HG03159 (cell line): ENCODE measurements at regions not wholly inside any gene's neighbourhood (a gene's known extent, or its start where the extent isn't known, plus 50 kb on each side); places are given as distances from the start of the nearest gene placed in this dataset.

Experiments
- ATAC-seq: cut with Tn5 transposase; IDR thresholded peaks from one replicate; pipeline ENCODE4 v1.9.1; 2021; ENCODE audit warnings: mild to moderate bottlenecking, moderate library complexity; ENCODE audit not compliant: unreplicated experiment

DNA sequence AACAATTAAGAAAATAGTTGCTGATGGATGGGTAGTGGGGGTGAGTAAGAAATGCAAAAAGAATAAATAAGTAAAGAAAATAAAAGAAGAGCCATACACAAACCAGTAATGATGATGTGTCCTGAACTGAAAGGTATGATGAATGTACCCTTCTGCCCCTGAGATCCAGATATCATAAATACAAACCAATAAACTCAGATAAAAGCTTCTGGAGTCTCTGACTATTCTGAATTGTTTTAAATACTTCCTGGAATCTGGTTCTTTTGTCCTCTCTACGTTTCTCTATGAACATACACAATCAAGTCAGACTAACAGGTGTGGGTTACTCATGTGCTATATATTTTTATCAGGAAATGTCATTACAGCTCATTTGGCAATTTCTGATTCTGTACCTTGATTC is 153.4 kb downstream of the PPP1R2C start:
- no peak for ATAC-seq

DNA sequence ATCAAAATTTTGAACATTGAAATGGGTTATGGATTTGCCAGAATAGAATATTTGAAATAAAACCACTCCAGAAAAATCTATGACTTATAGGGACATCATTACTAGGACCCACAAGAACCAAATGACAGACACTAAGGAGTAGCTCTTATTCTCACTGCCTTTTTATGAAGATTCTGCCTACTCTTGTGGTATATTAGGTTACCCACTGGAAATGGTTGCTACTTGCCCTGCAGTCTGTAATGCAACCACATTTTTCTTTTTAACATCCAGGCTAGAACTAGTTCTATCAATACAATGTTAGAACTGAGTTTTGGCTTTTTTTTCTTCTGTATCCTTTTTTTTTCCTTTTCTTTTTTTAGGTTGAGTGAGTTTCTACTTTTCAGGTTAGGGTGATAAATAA is 158.9 kb downstream of the PPP1R2C start:
- ATAC-seq = no peak

DNA sequence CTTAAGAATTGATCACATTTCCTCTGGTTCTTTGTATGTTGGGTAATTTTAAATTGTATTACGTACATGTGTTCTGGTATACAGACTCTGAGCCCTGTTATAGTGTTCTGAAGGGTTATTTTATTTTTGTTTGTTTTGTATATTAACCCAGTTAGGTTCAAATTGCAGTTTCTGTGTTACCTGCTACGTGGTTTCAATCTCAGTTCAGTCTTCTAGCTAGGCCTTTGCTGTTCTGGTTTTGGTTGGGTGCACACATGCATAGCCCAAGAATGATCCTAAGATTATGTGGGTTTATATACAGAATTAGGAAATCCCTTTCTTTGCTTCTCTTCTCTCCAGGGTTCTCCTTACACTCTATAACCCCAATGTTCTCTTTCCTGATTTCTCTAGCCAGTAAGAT is 161.0 kb downstream of the PPP1R2C start:
- ATAC-seq = no peak

DNA sequence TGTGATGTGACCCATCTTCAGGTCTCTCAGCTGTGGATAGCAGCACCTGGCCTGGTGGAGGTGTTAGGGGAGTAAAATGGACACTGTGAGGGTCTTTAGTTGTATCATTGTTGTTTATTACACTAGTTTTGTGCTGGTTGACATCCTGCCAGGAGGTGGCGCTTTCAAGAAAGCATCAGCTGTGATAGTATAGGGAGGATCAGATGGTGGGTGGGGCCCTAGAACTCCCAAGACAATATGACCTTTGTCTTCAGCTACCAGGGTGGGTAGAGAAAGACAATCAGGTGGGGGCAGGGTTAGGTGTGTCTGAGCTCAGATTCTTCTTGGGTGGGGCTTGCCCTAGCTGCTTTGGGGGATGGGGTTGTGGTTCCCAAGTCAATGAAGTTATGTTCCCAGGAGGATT is 162.8 kb downstream of the PPP1R2C start:
- no peak for ATAC-seq

DNA sequence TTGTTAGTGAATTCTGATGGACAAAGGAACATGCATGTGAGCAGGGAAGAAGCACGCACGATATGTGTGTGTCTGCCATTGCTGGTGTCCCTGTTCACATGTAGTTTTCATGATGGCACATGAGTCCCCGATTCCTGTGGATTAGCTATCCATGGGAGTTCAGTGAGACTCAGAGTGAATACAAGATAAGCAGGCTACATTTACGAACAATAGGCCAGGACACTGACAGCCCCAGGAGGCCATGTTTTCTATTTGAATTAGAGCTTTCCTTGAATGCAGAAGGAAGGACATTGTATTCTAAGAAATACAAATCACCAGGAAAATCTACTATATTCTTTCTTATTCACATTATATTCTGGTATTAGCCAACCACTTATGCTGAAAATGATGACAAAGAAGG is 171.4 kb downstream of the PPP1R2C start:
- no peak for ATAC-seq

DNA sequence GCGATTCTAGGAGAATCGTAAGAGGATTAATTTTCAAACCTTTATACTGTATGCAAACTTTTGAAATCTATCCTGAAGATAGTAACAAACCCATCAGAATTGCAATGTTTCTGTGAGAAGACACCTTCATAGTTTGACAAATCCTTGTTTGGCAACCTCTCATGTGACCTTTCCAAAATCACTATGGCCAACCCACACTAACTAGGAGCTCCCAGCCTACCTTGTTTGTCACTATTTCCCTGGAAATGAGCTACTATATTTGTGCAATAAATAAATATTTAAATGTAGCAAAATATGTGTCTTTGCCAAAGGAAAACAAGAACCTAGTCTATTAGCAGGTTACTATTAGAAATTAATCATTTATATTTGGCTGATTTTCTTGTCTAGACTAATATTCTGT is 173.7 kb downstream of the PPP1R2C start:
- ATAC-seq = no peak

DNA sequence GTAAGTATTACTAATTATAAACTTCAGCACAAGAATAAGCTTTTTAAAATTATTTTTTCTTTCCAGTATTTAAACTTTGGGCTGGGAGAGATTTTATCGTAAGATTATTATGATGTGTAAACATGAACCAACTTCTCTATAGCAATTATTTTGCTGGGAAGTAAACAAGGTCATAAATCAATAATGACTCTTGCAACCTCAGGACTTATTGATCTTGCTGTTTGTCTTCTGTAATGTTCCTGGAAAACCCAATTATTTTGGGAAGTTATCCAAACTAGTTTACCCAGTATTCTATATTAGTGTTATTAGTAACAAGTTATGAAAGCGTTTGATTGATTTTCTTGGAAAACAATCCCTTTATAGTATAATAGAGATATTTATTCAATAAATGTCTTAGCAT is 174.9 kb downstream of the PPP1R2C start:
- no peak for ATAC-seq

DNA sequence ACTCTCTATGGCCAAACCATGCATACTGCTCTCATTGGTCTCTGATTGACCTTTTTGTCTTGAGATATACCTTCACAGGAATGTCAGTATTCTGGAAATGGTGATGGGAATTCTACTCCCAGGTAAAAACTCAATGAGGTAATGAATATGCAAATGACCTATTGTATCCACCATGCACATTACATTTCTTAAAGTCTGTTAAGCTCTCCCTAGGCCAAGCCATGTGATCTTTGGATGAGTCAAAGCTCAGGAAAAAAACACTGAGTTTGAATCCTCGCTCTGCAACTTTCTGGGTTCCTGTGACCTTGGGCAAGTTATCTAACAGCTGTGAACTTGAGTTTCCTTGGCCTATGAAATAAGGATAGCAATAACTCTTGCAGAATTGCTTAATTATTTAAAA is 175.4 kb downstream of the PPP1R2C start:
- no peak for ATAC-seq

DNA sequence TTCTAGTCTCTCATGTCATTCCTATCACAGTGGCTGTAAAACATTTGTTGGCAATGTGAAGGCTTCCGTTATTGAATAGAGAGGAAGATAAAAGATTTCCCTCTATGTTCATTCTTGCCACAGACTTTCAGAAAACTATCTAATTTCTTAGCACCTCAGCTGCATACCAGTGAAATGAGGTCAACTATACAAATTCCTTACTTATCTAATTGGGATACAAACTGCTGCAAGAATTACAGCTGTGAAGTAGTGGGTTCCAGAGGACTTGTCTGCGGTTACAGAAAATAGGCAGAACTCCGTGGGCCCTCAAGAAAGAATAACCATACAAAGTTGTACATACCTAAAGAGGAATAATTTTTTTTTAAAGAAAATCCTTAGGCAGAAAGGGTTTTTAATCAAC is 175.8 kb downstream of the PPP1R2C start:
- no peak for ATAC-seq

DNA sequence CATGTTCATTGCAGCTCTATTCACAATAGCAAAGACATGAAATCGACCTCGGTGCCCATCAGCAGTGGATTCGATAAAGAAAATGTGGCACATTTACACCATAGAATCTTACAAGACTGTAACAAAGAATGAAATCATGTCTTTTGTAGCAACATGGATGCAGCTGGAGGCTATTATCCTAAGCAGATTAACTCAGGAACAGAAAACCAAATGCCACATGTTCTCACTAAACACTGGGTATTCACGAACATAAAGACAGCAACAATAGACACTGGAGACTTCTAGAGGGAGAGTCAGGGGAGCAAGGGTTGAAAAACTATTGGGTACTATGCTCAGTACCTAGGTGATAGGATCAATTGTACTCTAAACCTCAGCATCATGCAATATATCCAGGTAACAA is 180.5 kb downstream of the PPP1R2C start:
- ATAC-seq = no peak

DNA sequence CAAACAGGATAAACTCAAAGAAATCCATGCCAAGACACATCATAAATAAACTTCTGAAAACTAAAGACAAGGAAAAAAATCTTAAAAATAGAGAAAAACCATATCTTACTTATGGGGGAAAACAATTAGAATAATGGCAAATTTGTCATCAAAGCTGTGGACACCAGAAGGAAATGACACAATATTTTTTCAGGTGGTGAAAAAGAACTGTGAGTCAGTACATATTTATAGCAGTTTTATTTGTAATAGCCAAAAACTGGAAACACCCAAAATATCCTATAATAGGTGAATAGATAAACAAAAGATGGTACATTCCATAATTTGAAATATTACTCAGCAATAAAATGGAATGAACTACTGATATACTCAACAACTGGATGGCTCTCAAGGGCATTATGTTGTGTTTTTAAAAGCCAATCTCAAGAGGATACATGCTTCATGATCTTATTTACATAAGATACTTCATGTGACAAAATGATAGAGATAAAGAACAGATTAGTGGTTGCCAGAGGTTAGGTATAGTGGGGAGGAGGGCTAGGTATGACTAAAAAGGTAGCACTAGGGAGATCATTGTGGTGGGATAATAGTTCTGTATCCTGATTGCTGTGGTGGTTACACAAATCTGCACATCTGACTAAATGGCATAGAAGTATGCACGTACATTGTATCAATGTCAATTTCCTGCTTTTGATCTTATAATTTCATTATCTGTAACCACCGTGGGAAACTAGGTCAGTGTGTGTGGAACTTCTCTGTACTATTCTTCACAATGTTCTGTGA is 191.9 kb downstream of the PPP1R2C start:
- no peak for ATAC-seq

DNA sequence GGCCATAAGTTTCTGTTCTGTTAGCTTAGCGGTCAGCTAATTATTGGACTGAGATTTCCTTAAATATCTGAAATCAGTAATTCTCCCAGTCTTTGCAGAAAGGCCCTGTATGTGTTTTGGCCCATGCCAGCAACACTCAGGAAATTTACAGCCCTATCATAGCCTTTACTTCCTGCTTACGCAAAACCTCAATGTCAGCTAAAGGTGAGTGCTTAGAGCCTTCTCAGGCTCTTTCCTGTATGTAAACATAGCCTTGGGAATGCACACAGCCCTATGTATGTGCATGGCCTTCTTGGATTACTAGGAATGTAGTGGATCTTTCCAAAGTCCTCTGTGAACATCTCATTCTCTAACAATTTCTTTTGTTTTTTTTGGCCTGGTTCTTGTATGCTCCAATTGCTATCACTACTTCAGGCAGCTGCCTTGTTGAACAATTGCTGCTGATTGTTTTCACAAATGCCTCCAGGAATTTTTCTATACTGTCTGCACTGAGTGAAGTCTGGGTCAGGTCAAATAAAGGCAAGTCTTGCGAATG is 200.0 kb downstream of the PPP1R2C start:
- ATAC-seq = no peak

DNA sequence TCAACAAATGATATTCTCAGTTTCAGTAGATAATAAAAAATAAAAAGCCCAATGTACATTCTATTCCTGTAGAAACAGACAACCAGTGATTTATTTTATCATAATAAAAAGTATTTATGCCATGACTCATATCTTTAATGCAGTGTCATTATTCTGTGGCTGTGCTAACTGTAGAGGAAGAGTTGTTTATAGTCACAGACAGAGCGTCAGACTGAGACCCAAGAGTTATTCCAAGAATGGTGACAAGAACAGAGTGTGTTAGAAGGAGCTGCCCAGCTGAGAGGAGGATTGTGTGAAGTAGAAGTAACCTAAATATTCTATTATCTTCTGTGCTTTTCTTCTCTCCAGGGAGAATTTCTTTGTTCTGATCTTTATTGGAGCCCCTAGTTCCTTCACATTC is 210.7 kb downstream of the PPP1R2C start:
- no peak for ATAC-seq

DNA sequence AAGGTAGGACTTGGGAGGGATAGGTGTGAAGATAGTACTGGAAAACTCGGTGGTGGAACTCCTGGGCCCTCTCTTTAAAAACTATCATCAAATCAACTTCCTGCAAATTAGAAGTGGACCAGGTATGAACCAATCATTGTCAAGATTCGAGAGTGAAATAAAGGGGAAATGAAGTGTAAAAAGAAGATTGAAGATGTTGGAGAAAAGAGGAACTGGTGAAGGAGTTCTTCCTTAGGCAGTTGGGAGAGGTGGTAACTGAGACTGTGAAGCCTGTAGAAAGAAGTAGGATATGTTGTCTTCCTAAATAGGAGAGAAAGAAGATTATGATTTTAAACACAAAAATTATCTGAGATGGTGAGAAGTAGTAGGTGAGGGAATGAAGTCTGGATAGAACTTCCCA is 212.2 kb downstream of the PPP1R2C start:
- ATAC-seq = no peak

DNA sequence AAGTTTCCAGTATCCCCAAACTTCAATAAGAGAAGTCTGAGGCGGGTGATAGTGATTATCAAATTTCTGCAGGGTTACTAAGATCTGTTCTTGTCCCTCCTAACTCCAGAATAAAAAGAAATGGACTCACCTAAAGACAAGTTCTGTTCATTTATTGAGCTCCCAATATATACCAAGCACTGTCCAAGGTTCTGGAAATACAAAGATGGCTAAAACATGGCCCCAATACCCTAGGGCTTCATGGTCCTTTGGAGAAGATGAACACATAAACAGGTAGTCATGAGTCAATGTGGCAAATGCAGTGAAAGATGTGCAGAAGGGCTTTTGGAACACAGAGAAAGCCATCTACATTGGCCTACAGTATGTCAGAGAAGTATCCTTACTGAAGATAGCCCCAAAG is 231.2 kb downstream of the PPP1R2C start:
- no peak for ATAC-seq

DNA sequence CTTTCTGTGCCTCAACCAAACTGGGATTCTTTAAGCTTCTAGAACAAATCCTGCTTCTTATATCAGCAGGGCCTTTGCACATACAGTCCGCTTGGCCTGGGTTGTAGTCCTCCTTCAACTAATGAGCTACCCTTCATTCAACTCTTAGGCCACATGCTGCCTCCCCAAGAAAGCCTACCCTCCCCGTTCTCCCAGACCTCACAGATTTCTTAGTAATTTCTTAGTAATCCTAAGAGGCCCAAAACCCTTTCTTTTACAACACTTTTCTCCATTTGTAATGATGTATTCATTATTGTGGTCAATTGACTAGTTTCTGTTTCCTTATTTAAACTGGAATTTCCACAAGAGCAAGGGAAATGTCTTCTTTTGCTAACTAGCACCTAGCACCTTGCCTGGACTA is 233.1 kb downstream of the PPP1R2C start:
- ATAC-seq = no peak

DNA sequence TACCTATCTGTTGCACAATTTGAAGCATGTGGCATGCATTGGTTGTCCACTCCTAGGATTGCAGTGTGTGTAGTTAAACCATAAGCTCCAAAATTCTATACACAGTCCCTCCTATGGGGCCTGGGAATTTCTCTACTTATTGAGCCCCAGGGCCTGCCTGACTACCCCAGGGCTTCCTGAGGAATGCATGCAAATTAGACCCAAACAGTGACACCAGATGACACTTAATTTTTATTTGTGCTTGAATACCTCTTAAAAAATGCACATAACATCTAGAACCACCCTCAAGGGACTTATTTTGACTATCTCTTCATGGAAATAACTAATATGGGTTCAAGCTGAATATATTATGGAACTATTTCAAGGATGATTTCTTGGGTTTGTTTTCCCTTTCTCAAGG is 236.4 kb downstream of the PPP1R2C start:
- ATAC-seq = no peak

DNA sequence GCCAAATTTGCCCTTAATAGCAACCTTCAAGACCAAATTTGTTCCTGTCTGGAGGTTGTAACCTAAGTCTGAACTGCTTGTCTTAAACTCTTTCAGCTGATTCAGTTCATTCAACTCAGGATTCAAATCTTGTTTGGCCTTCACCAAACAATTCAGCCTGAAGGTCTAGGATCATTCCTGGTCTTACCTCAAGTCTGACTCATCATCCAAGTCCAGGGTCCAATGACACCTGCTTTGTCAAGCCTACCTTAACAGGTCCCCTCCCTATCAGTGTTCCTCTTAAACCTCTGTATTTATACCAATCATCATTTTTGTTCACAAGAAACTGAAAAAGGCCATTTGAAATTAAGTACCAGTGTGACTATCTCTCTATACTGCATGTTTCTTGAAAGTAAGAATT is 237.8 kb downstream of the PPP1R2C start:
- ATAC-seq = no peak

DNA sequence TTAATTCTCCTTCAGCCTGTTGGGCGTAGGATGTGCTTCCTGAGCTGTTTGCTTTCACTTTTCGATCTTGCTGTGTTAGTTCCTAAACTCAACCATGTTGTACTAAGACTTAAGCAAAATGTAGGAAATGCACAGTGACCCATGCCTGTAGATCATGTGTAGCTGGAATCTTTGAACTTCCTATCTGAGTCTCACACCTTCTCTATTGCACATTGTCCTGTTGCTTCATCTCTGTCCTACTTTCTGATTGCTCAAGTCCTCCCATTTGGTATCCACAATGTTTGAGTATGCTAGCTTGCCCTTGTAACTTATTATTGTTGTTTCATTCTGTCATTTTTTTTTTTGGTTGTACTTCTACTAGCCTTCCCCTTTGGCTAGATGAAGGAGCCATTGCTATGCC is 239.6 kb downstream of the PPP1R2C start:
- ATAC-seq = no peak

DNA sequence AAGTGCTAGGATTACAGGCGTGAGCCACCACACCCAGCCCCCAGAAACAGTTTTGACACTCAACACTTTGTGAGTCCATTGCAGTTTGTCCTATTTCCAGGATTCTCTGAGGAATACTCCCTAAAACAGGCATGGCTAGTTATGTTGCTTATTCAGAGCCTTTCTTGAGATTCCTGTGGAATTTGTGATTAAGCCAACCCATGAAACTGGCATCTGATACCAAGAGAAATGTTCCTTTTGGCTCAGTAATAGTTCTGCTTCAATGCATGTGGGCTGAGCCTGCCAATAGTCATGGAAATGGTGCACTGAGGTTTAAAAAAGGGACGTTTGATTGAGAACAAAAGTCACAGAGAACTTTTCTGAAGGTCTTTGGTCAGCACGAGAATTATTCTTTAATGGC is 241.7 kb downstream of the PPP1R2C start:
- ATAC-seq = no peak

DNA sequence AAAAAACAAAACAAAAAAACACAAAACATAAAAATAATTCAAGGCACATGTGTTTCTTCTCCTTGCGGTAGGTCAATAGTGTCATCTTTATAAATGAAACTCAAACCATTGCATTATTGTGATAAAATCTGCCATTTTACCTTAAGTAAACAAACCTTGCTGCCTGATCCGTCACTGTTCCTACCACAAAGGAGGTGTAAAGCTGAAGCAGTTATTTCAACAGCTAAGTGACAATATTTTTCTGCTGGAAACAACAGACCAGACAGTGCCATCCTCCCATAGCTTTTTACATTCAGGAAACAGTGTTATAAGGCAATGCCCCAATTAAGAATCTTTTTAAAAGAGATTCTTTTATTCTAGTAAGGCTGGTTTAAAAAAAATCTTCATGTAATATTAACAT is 242.7 kb downstream of the PPP1R2C start:
- no peak for ATAC-seq

DNA sequence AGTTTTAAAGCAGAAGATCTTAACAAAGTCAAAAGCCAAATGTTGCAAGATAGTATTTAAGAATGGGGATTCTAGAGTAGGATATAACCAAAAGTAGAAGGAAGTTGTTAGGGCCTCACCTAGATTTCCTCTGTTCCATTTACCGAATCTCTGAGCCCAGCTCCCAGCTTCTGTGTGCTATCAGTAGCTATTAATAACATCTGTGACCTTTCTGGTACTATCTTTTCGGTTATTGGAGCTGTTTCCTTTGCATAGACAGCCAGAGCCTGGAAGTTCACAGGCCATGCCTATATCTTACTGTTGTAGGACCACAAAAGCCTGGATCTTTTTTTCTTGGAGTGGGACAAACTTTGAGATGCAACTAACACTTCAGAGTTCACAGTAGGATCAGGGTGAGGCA is 244.2 kb downstream of the PPP1R2C start:
- no peak for ATAC-seq

DNA sequence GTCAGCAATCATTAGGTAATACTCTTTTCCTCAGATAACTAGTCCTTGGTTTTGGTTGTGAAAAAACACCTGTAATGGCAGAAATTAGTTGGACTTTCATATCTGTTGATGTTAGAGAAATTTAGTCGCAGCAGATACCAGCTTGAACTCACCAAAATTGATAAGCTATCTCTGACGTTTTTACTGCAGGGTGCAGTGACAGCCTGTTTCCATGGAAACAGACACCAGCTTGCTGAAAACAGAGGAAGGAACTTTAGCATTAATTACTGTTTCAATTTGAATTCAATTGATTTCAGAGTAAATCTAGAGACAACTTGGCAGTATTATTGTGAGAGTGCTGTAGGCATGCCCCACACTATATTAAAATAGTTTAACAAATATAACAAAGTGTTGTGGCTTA is 246.5 kb downstream of the PPP1R2C start:
- no peak for ATAC-seq
